ENCODE measurements at regions not wholly inside any gene's neighbourhood (a gene's known extent, or its start where the extent isn't known, plus 50 kb on each side); places are given as distances from the start of the nearest gene placed in this dataset.
"Not testable (repeated sequence)": the region's sequence is repeated elsewhere in the genome, so short reads cannot be mapped to it uniquely, and the experiment has no call there.

DNA sequence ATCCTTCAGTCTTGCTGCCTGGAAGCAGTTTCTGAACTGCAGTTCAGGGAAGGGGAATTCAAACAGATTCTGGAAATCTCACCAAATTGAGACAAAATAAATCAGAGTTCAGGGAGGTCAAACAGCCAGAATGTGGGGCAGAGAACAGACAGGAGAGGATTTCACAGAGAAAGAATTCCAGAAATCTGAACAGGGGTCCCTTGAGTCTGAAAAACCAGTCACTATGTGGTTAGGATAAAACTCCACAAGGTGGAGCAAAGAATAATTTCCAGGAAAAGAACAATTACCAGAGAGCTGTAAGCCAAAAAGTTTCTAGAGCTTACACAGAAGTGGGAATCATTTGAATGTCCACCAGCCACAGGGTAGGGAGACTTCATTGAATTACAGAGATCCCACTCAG, 84.7 kb downstream of the URB2 start:
- no peak for DNase-seq

DNA sequence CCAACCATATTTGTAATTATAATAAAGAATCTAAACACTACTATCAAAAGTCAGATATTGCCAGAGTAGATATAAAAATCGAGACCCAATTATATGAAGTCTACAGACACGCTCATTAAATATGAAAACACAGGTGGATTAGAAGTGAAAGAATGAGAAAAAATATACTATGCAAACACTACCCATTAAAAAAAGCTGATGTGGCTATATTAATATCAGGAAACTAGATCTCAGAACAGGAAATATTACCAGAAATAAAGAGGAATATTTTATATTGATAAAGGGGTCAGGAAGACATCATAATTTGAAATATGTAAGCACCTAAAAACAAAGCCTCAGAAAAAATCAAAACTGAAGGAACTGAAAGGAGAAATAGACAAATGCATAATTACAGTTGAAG, 88.3 kb downstream of the URB2 start:
- DNase-seq, result no peak

DNA sequence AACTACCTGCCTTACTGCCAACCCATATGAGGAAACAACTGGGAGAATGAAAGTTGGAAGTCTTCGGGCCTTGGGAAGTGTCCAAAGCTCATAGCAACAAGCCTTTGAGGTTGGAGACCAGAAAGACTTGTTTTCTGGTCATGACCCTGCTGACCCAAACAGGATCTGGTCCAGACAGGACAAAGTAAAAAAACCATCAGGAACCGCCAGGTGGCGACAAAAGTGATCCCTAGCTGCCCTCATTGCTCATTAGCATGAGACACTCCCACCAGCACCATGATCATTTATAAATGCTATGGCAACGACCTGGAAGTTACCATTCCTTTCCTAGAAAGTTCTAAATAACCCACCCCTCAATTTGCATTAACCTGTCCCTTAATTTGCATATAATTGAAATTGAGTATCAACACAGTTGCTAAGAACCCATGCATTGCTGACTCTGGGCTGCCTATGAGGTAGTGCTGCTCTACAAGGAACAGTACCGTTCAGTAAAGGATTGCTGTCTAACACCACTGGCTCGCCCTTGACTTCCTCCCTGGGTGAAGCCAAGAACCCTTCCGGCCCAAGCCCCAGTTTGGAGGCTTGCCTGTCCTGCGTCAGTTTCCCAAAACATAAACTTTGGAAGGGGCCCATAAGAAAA, 89.0 kb downstream of the URB2 start:
- DNase-seq, result no peak

DNA sequence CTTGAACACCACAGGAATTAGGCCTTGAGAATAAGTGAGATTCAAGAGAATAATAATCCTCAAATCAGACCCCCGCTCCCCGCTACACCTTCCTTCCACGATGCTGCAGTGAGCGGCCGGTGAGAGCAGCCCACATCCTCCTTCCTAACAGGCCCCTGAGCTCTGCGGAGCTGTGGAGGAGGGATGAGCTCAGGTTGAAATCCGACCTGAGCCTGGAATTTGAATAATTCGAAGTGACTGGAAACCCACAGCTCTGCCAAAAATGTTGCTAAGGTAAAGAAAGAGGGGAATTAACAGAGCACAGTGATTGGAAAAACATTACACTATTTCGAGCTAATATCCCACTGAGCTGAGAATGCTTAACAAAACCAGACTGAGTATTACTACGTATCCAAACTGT, 90.0 kb downstream of the URB2 start:
- no peak for DNase-seq

DNA sequence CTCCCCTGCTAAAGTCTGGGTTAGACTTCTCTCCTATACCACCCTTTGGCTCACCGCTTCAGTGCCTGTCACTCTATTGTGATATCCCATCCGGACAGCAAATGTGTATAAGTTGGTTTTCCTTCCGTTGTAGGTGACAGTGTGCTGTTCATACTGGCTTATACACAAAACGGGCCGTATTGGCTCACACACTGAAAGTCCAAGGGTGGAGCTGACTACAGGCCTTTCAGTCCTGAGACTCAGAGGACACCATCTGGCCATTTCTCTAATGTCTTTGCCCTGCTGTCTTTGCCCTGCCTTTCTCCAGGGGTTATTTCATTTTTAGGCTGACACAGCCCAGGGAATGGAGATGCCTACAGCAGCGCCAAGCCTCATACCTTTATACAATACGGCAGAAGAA, 90.7 kb downstream of the URB2 start:
- no peak for DNase-seq

DNA sequence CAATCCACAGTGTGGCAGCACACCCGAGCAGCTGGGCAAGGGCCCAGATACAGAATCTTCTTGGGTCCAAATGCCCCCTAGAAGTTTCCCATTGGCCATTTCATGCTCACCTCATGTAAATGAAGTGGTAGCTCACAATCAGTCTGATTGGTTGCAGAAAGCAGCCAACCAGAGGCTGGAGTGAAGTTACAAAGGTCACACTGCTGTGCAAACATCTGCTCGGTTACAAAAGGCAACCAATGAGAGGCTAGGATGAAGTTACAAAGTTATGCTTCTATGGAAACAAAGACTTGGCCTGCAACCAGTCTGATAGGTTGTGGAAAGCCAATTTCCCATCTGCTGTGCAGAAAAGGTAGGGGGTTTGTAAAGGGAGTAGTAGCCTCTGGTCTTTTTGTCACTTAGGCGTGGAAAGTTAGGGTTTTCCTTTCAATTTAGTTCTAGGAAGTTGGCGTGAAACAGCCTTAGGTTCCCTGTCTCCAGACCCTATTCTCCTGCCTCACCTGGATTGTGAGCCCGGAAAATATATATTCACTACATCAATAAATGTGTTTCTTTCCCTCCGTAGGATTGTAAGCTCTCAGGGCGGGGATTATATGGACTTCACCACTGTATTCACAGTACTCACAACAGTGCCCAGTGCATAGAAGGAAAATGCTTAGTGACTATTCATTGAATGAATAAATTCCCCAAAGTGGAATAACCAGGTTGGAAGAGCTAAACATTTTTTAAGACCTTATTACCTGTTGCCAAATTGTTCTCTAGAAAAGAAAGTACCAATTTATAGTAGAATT, 91.9 kb downstream of the URB2 start:
- DNase-seq, result no peak

DNA sequence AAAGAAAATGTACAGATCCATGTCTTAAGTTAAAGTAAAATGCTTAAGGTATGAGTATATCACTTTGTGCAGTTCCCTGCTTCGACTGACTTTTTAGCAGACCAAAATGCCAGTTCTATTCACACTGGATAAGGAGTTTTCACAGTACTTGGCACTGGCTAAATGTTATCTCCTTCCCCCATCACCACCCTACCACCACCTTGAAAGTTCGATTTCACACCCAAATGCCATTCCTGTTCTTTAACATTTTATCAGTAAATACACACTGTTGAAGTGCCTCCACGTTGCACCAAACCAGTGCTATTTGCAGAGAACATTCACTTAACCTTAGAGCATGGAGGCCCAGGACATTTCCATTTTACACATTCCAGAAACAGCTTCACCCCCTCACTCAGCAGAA, 100.0 kb downstream of the URB2 start:
- DNase-seq, result peak in 1 of 56 donors; percentile 15

DNA sequence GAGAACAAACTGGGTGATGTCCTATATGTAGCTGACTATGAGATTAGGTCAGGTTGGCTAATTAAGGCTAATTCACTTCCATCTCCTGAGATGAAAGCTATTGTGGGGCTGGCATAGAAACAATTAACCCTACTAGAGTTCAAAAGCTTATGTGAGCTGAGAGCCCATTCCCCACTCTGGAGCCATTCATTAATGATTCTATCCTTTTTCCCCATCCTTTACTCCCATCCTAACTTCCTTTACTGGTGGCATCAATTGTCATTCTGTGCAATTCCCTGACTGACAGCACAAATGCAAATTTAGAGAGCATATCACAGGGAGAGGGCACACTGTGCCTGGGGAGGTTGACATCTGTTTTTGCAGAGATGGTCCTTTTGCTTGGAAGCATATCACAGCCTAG, 103.9 kb downstream of the URB2 start:
- DNase-seq, result no peak

DNA sequence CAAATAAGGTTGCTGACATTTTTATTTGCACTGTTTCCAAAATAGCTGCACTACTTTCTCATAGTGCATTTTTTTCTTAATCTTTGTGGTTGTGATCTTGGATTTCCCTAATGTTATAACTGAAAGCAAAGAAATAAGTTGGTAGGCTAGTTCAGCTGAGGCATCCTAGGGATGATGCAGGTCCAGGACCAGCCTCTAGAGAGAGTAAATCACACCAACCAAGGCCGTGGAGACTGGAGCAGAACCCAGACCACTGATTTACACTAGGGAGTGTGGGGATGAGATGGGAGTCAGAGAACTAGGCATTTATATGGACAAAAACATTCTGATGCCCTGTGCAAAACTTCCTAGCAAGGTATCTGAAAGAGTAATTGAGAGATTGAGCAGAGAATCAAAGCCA, 104.5 kb downstream of the URB2 start:
- DNase-seq, result no peak

DNA sequence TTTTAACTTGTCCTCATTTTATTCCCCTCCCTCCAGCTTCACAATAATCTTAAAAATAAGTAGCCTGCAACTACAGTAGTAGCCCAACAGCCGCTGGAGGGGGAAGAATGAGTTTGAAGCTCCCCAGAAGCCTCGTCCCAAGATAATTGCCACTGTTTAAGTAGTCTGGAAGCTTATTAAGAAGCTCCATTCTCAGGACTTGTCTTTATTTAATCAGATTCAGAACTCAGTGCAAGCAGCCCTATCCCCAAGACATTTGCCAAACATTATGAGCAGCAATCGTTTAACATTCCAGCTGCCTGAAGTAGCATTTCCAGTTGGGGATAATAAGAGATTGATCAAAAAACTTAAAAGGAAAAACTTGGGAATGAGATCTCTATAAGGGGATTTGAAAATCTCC, 106.0 kb downstream of the URB2 start:
- DNase-seq, result no peak

DNA sequence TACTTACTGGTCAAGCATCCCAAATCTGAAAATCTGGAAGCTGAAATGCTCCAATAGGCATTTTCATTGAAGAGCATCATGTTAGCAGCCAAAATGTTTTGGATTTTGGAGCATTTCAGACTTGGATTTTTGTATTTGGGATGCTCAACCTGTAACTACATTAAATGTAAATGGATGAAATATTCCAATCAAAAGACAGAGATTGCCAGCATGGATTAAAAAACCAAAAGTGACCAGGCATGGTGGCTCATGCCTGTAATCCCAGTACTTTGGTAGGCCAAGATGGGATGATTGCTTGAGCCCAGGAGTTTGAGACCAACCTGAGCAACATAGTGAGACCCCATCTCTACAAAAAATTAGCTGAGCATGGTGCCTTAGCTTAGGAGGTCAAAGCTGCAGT, 110.3 kb downstream of the URB2 start:
- no peak for DNase-seq

DNA sequence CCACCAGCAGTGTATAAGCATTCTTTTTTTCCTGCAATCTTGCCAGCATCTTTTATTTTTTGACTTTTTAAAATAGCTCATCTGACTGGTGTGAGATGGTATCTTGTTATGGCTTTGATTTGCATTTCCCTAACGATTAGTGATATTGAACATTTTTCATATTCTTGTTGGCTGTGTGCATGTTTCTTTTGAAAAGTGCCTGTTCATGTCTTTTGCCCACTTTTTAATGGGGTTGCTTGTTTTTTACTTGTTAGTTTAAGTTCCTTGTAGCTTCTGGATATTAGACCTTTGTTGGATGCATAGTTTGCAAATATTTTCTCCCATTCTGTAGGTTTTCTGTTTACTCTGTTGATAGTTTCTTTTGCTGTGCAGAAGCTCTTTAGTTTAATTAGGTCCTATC, 116.6 kb downstream of the URB2 start:
- not testable (repeated sequence) for DNase-seq

DNA sequence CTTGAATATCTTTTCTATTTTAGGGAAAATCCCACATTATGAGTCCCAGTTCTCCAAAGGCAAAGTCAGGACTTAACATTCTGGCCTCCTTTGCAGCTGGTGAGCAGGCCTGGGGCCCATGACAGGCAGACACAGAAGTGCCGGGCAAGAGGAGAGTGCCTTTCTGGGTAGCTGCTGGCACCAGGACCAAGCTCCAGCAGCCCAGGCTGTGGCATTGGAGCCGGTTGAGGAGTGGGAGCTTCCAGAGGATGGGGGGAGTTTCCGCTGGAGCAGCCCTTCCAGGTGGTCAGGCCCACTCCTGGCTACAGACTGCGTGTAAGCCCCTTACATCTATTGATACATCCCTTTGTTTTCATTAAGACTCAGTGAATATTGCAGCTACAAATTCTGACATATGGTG, 123.9 kb downstream of the URB2 start:
- no peak for DNase-seq

DNA sequence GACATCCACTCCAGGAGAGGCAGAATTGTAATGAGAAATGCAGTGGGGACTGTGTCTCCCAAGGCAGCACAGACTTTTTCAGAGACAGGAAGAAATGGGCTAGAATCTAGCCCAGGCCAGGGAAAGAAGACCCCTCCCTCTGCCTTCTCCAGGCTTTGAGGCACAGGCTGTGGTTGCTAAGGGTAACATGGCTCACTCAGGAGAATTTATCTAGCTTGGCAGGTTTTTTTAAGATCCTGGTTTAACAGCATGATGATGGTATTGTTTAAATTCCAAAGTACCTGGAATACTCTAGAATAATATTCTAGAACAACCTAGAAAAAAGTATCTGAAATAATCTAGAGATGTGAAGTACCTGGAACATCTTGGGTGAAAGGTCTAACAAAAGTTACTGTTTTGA, 125.6 kb downstream of the URB2 start:
- no peak for DNase-seq

DNA sequence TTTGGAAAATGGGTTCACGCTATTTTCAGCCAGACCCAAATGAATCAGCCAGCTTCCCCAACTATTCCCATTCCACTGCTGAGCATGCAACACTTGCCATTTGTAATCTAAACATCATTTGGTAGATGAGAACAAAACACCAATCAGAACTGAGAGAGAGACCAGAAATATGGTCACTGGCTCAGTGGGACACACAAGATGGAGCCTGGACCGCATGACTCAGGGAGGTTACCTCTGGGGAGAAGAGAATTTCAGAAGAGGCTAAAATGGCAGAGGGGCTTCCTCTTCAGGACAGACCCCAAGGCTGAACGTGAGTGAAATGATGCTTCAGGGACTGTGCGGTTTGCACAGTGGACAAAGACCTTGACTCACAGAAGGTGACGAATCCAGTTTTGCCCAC, 126.6 kb downstream of the URB2 start:
- no peak for DNase-seq

DNA sequence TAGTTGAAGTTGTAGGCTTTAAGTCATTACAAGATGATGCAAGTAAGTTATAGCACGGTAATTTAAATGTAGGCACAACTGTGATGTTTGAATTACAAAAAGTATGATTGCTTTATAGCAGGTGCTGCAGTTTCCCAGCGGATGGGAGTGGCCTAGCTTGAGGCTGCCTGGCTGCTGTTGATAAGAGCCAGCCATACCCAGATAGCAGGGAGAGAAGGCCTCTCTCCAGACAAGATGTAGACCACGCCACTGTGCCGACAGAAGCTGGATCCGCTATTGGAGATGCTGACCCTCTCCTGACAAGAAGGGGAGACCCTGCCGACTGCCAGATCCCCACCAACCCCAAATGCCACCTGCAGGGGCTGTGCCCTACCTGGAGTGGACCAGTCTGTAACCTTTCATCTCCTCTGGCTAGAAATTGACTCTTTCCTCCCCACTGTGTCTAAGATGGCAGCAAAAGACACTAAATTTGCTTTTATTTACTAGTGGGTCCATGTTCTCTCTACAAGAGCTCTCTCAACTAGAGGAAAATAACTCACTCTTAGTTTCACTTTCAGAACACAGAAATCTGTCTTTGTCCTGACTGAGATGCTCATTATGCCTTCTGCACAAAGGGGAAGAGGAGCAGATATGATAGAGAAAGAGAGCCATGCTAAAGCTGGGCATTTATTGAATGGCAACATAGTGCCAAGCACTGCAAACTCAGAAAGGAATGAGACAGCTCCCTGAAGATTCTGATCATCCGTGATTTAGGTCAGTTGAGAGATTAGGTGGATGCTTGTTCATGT, 127.9 kb downstream of the URB2 start:
- no peak for DNase-seq

DNA sequence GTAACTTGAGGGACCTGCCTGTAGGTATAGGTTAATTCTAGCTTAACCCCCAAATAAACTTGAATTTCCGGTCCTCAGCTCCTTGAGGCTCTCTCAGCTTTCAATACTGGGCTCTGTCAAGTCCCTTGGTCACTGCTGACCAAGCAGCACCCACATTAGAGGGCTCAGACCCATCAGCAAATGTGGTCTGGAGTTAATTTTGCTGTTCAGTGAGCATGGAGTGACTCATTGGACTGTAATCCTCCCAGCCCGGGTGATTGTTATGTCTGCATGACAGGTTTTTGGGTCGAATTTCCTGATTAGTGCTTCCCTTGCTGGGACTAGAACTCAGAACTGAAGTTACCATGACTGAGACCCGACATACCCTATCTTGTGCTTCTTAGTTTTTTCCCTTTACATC, 130.6 kb downstream of the URB2 start:
- DNase-seq, result no peak

DNA sequence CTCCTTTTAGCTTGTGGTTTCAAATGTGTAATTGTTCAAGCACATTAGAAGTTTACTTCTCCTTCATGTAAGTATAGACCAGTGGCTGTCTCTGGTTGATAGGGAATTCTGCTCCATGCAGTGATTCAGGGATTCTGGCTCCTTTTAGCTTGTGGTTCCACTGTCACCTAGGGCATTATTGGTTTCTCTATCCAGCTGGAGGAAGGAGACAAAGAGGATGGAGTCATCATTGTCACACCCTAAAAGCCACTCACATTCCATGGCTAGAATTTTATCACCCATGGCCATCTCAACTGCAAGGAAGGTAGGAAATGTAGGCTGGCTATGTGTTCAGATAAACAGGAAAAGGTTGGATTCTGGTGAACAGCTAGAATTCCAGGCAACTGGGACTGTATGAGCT, 131.2 kb downstream of the URB2 start:
- no peak for DNase-seq

DNA sequence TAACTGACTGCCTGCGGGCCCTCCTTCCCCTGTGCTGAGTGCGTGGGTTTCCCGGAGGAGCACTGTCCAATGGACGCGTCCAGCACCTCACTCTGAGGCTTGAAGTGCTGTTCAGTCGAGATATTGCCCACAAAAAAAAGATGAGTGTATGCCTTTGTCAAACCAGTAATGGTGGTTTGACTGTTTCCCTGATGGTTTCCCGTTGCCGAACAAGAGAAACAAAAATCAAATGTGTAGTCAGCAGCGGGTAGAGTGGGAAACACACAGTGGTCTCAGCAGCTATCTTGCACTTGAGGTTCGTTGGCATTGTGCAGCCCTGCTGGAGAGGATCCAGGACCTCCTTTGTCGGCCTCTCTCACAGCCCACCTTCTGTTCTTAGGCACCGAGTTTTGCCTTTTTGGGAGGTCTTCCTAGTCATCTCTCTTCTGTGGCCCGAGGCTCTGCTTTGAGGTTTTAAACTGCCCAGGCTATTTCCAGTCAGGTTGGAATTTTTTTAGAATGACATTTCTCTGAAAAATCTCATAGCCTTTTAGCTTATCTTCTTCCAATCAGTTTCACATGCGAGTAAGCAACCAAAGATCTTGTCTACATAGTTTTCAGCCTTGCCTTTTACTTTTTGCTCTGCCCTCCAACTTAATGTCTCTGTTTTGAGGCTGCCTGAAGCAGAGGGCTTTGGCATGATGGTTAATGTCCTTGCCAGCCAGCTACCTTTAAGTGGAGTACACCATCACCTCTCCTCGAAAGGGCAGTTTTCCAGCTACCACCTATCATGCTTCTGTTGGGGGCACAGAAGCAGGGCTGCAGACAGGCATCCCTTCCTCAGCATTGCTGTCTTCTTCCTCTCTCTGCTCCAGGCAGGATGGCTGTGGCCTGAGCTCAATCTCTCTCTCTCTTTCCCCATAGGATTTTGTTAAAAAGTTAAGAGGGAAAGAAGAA, 132.3 kb downstream of the URB2 start:
- no peak for DNase-seq

DNA sequence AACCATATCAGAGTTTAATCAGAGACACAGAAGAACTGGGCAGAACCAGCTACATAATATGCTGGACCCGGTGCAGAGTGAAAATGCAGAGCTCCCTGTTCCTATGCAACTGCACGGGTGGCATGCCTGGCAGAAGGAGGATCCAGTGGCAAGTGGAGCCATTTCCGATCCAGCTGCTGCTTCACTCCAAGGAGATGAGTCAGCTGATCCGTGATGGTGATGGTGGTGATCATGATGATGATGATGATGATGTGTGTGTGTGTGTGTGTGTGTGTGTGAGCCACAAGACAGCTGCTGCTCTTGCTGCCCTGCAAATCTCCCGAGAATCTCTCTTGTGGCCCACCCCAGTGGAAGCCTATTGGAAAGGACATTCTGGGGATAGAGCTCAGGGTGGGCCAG, 133.0 kb downstream of the URB2 start:
- no peak for DNase-seq

DNA sequence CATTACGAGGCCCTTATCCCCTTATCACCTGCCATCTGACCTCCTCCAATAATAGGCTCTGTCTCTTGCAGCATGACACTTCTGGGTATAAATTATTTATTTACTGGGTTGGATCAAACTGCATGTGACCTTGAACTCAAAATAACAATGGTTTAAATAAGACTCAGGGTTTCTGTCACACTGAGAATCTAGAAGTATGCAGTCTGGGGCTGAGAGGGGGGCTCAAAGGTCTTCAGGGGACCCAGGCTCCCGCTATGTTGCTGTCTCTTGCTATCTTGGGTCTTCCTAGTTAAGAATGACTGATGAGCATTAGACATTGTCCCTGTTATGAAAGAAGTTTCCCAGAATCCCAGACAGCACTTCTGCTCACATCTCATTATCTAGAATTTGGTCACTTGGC, 133.5 kb downstream of the URB2 start:
- no peak for DNase-seq

All from amygdala (tissue), 56 donors.